ENCODE measurements at regions not wholly inside any gene's neighbourhood (a gene's known extent, or its start where the extent isn't known, plus 50 kb on each side); places are given as distances from the start of the nearest gene placed in this dataset.

DNA sequence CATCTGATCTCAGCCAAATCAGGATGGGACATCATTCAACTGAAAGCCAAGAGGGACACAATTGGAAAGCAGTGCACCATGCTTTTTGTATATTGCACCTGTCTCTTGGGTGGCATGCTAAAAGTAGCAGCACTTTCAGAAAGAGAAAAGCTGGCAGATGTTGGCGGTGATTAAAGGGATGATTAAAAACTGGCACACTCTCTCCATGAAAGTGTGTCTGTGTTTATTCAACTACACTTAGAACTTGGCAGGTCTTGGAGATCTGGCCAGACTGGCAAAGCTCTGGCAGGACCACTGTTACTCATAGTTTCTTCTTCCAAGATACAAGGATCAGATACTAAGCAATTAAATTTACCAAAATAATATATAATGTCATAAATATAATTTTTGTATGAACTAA lies 112.9 kb upstream of the ELAVL2 start:
- WGBS, 2 donors, result 93 to 96% methylated on average over 1 of the region's 1 CpG
- Histone ChIP-seq H3K27me3 (ENCODE audit: control insufficient read depth in 3 of 3, insufficient read depth in 3 of 3, low read length in 2 of 3) (no peaks in the 10 kb centered on the region), H3K4me1 (ENCODE audit: control insufficient read depth in 5 of 5, insufficient read depth in 5 of 5, low read length in 5 of 5) (no peaks in the 10 kb centered on the region), H3K36me3 (ENCODE audit: control insufficient read depth in 4 of 4, insufficient read depth in 4 of 4, low read length in 4 of 4) (no peaks in the 10 kb centered on the region), H3K9me3 (ENCODE audit: control insufficient read depth in 4 of 4, insufficient read depth in 3 of 4, low read length in 3 of 4) (peaks cover 0 to 11% (median 6%) of the 10 kb centered on the region in 4 donors), H3K27ac (ENCODE audit: low read depth in 1 of 2, low read length in 1 of 2) (no peak overlapping the region), H3K4me3 (no peak overlapping the region), H3K9ac (ENCODE audit: insufficient read depth in 1 of 2, low read length in 2 of 2) (no peak overlapping the region)
- ATAC-seq (ENCODE audit: insufficient read depth, low FRiP score) (no peak), DNase-seq (no peak)
- TF ChIP-seq, protein P1, sequence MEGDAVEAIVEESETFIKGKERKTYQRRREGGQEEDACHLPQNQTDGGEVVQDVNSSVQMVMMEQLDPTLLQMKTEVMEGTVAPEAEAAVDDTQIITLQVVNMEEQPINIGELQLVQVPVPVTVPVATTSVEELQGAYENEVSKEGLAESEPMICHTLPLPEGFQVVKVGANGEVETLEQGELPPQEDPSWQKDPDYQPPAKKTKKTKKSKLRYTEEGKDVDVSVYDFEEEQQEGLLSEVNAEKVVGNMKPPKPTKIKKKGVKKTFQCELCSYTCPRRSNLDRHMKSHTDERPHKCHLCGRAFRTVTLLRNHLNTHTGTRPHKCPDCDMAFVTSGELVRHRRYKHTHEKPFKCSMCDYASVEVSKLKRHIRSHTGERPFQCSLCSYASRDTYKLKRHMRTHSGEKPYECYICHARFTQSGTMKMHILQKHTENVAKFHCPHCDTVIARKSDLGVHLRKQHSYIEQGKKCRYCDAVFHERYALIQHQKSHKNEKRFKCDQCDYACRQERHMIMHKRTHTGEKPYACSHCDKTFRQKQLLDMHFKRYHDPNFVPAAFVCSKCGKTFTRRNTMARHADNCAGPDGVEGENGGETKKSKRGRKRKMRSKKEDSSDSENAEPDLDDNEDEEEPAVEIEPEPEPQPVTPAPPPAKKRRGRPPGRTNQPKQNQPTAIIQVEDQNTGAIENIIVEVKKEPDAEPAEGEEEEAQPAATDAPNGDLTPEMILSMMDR (IDR thresholded peaks at IDR 0.05; ENCODE audit: control extremely low read depth, extremely low read depth), result no peak

DNA sequence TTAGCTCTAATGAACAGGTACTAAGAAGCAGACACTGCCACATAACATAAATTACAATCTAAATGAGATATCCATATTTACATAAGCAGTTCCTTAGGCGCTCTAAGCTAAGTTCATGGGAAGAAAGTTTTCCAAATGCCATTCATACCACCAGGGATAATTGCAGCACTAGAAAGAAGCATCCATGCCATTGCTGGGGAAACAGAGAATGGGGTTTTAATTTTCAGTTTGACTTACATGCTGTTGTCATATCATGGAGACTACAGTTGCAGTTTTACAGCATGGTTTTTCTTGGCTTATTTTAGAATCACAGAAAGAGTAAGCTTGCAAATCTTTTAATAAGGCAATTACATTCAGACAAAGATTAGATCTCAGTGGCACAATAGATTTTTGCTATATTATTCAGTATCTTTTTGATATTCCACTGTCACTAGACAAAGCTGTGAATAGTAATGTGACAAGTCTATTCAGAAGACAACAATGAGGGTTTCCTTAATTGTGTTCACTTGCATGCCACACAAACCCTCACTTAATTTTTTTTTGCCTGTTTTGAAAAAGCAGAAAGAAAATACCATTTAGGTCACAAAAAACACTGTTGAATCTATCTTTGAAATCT lies 108.4 kb upstream of the ELAVL2 start:
- Histone ChIP-seq H3K36me3 (ENCODE audit: control insufficient read depth in 4 of 4, insufficient read depth in 4 of 4, low read length in 4 of 4) (no peaks in the 10 kb centered on the region), H3K9ac (ENCODE audit: insufficient read depth in 1 of 2, low read length in 2 of 2) (no peak overlapping the region), H3K9me3 (ENCODE audit: control insufficient read depth in 4 of 4, insufficient read depth in 3 of 4, low read length in 3 of 4) (peaks cover 0 to 2% (median 0%) of the 10 kb centered on the region in 4 donors), H3K27ac (ENCODE audit: low read depth in 1 of 2, low read length in 1 of 2) (no peak overlapping the region), H3K4me1 (ENCODE audit: control insufficient read depth in 5 of 5, insufficient read depth in 5 of 5, low read length in 5 of 5) (no peaks in the 10 kb centered on the region), H3K4me3 (no peak overlapping the region), H3K27me3 (ENCODE audit: control insufficient read depth in 3 of 3, insufficient read depth in 3 of 3, low read length in 2 of 3) (no peaks in the 10 kb centered on the region)
- TF ChIP-seq, protein P1 (IDR thresholded peaks at IDR 0.05; ENCODE audit: control extremely low read depth, extremely low read depth), result no peak
- WGBS, 2 donors, result 33 to 58% methylated on average over 1 of the region's 1 CpG
- no peak for ATAC-seq (ENCODE audit: insufficient read depth, low FRiP score)
- DNase-seq, result no peak

DNA sequence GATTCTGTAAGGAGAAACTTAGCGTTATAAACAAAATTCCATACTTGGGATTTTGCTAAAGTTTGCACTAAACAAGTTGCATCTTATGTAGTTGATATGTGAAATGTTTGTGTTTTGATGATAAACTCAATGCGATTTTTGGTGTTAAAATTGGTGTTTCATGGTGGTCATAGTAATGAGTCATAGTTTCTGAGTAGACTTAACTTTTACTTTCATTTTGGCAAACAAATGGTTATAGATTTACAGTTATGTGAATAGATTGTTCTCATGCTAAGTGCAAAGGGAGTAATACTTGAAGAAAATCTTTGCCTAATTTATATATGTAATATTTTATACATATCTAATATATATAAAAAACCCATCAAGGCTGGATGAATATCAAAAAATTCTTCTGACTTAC lies 107.3 kb upstream of the ELAVL2 start:
- WGBS, 2 donors, result 83 to 91% methylated on average over 2 of the region's 2 CpGs
- Histone ChIP-seq H3K36me3 (ENCODE audit: control insufficient read depth in 4 of 4, insufficient read depth in 4 of 4, low read length in 4 of 4) (no peaks in the 10 kb centered on the region), H3K4me3 (no peak overlapping the region), H3K9ac (ENCODE audit: insufficient read depth in 1 of 2, low read length in 2 of 2) (no peak overlapping the region), H3K4me1 (ENCODE audit: control insufficient read depth in 5 of 5, insufficient read depth in 5 of 5, low read length in 5 of 5) (no peaks in the 10 kb centered on the region), H3K9me3 (ENCODE audit: control insufficient read depth in 4 of 4, insufficient read depth in 3 of 4, low read length in 3 of 4) (no peaks in the 10 kb centered on the region), H3K27ac (ENCODE audit: low read depth in 1 of 2, low read length in 1 of 2) (no peak overlapping the region), H3K27me3 (ENCODE audit: control insufficient read depth in 3 of 3, insufficient read depth in 3 of 3, low read length in 2 of 3) (no peaks in the 10 kb centered on the region)
- DNase-seq, result no peak
- ATAC-seq (ENCODE audit: insufficient read depth, low FRiP score), result no peak
- TF ChIP-seq, protein P1 (IDR thresholded peaks at IDR 0.05; ENCODE audit: control extremely low read depth, extremely low read depth), result no peak

DNA sequence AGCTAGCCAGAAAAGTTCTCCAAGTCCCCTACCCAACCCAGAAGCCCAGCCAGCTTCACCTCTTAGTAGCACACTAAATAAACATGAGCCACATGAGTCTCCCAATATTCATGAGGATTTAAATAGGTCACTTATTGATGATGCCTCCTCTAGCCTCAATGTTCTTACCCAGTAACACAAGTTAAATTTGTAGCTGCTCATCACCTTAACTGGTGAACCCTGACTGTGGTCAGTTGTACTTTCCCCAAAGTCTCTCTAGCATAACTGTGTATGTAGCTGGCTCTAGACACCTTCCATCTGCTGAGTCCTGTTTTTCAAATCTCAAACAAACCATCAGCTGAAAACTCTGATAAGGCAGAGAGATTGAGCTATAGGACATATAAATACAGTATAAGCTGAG lies 100.3 kb upstream of the ELAVL2 start:
- TF ChIP-seq, protein P1 (IDR thresholded peaks at IDR 0.05; ENCODE audit: control extremely low read depth, extremely low read depth), result no peak
- no peak for ATAC-seq (ENCODE audit: insufficient read depth, low FRiP score)
- DNase-seq, result no peak
- no peaks in the 10 kb centered on the region for H3K27me3 ChIP-seq (ENCODE audit: control insufficient read depth in 3 of 3, insufficient read depth in 3 of 3, low read length in 2 of 3)
- no peak overlapping the region for H3K27ac ChIP-seq (ENCODE audit: low read depth in 1 of 2, low read length in 1 of 2)
- H3K36me3 ChIP-seq (ENCODE audit: control insufficient read depth in 4 of 4, insufficient read depth in 4 of 4, low read length in 4 of 4), result no peaks in the 10 kb centered on the region
- H3K9me3 ChIP-seq (ENCODE audit: control insufficient read depth in 4 of 4, insufficient read depth in 3 of 4, low read length in 3 of 4), result no peaks in the 10 kb centered on the region
- H3K9ac ChIP-seq (ENCODE audit: insufficient read depth in 1 of 2, low read length in 2 of 2), result no peak overlapping the region
- no peaks in the 10 kb centered on the region for H3K4me1 ChIP-seq (ENCODE audit: control insufficient read depth in 5 of 5, insufficient read depth in 5 of 5, low read length in 5 of 5)
- no peak overlapping the region for H3K4me3 ChIP-seq

All from lung (tissue), 11 donors.